ENCODE measurements at regions not wholly inside any gene's neighbourhood (a gene's known extent, or its start where the extent isn't known, plus 50 kb on each side); places are given as distances from the start of the nearest gene placed in this dataset.

DNA sequence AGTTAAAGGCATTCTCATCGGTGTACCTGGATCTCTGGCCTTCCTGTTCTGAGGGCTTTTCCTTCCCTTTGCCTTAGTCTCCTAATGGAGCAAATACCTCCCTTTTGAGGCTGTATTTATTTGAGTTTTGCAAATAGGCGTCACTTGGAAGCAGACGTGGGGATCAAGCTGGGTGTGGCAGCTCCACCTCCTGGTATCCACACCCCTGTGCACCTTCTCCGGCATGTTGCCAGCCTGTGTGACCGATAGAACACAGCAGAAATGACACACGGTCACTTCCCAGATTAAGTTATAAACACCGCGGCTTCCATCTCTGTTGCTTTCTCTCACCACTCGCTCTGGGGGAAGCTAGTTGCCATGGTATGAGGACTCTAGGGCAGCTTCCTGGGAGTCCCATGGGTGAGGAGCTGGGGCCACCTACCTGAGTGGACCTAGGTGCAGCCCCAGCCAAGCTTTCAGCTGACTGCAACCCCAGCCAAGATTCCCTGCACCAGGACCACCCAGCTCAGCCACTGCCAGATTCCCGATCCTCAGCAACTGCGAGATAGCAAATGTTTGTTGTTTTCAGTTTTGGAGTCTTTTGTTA, 214.4 kb upstream of the MVB12B start:
- no peaks in the 10 kb centered on the region for H3K9me3 ChIP-seq
- no peak for ATAC-seq
- intact Hi-C loops (cut with DNase I; ENCODE audit: low total_unique reads) = no loop called here
- no peaks in the 10 kb centered on the region for H3K4me1 ChIP-seq
- TF ChIP-seq, protein P1, sequence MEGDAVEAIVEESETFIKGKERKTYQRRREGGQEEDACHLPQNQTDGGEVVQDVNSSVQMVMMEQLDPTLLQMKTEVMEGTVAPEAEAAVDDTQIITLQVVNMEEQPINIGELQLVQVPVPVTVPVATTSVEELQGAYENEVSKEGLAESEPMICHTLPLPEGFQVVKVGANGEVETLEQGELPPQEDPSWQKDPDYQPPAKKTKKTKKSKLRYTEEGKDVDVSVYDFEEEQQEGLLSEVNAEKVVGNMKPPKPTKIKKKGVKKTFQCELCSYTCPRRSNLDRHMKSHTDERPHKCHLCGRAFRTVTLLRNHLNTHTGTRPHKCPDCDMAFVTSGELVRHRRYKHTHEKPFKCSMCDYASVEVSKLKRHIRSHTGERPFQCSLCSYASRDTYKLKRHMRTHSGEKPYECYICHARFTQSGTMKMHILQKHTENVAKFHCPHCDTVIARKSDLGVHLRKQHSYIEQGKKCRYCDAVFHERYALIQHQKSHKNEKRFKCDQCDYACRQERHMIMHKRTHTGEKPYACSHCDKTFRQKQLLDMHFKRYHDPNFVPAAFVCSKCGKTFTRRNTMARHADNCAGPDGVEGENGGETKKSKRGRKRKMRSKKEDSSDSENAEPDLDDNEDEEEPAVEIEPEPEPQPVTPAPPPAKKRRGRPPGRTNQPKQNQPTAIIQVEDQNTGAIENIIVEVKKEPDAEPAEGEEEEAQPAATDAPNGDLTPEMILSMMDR (IDR thresholded peaks at IDR 0.05 in 4 of 5, conservative IDR thresholded peaks at IDR 0.05 in 1 of 5) = no peak
- TF ChIP-seq POLR2A (IDR thresholded peaks at IDR 0.05) = no peak
- no peak overlapping the region for H3K4me3 ChIP-seq
- no peaks in the 10 kb centered on the region for H3K27me3 ChIP-seq
- H3K36me3 ChIP-seq = no peaks in the 10 kb centered on the region
- in situ Hi-C loops (cut with MboI; ENCODE audit: low sequenced_read_pairs in 4 of 4) = no loop called here
- DNase-seq = no peak
- H3K27ac ChIP-seq = no peak overlapping the region

DNA sequence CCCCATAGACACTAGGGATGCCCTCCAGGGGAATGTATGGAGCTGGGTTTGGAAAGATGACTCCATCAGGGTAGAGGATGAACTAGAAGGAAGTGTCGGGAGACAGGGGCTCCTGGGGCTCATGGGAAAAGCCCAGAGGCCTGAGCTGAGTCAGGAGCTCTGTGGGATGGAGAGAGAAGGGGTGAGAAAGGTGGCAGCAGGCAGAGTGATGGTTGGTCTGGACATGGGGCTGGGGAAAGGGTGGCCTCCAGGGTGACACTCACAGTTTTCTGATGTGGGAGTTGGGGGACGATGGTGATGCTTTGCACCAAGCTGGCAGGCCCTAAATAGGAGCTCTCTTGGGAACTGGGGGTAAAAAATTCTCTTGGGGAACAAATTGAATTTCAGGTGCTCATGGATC, 213.5 kb upstream of the MVB12B start:
- Histone ChIP-seq H3K9me3 (no peaks in the 10 kb centered on the region), H3K27me3 (no peaks in the 10 kb centered on the region), H3K4me3 (no peak overlapping the region), H3K27ac (no peak overlapping the region), H3K36me3 (no peaks in the 10 kb centered on the region), H3K4me1 (no peaks in the 10 kb centered on the region)
- in situ Hi-C loops (cut with MboI; ENCODE audit: low sequenced_read_pairs in 4 of 4) = no loop called here
- no peak for TF ChIP-seq POLR2A (IDR thresholded peaks at IDR 0.05)
- TF ChIP-seq, protein P1 (IDR thresholded peaks at IDR 0.05 in 4 of 5, conservative IDR thresholded peaks at IDR 0.05 in 1 of 5) = no peak
- intact Hi-C loops (cut with DNase I; ENCODE audit: low total_unique reads) = no loop called here
- ATAC-seq = no peak
- no peak for DNase-seq

DNA sequence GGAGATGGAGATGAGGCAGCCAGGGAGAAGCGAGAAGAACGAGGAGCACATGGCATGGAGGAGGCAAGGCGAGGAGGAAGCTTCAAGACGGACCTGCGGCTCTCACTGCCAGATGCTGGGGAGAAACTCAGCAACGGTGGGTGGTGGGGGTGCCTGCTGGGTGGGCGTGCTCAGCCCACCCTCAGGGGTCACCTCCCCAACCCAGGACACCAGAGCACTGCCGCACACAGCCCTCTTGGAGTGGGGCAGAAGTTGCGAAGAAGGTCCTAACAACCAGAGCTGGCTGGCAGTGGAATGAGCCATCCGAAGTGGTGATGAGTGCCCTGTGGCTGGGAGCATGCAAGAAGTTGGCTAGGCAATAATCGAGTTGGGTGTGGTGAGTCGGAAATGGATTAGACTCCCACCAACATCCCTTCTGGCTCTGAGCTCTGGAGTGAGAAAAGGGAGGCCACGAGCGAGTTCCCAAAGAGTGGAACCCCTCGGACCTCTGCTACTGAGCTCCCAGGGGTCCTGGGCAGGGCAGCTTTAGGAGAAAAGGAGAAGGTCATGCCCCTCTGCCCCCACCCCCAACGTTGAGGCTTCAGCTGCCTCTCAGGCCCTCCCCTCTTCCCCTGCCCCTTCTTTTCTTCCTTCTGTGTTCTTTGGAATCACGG, 212.7 kb upstream of the MVB12B start:
- Histone ChIP-seq H3K27ac (no peak overlapping the region), H3K27me3 (no peaks in the 10 kb centered on the region), H3K36me3 (no peaks in the 10 kb centered on the region), H3K9me3 (no peaks in the 10 kb centered on the region), H3K4me3 (no peak overlapping the region), H3K4me1 (no peaks in the 10 kb centered on the region)
- no peak for TF ChIP-seq POLR2A (IDR thresholded peaks at IDR 0.05)
- TF ChIP-seq, protein P1 (IDR thresholded peaks at IDR 0.05 in 4 of 5, conservative IDR thresholded peaks at IDR 0.05 in 1 of 5) = no peak
- in situ Hi-C loops (cut with MboI; ENCODE audit: low sequenced_read_pairs in 4 of 4) (no loop called here), intact Hi-C loops (cut with DNase I; ENCODE audit: low total_unique reads) (no loop called here)
- DNase-seq (no peak), ATAC-seq (no peak)

DNA sequence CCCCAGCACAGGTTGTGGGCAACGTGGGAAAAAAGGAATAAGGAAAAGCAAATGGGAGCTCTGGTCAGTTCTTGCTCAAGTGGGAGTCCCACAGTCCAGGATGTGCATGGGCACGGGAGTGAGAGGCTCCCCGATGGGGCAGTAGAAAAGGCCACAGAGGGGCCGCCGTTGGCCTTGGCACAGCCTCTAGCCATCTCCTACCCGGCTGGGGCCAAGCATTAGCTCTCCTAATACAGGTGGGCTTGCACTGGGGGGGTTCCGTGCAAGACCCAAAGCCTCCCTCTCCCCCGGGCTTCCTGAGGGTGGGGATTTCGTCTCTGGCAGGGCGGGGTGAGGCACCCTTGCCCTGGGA, 212.2 kb upstream of the MVB12B start:
- intact Hi-C loops (cut with DNase I; ENCODE audit: low total_unique reads) (no loop called here), in situ Hi-C loops (cut with MboI; ENCODE audit: low sequenced_read_pairs in 4 of 4) (no loop called here)
- no peaks in the 10 kb centered on the region for H3K27me3 ChIP-seq
- no peaks in the 10 kb centered on the region for H3K36me3 ChIP-seq
- H3K4me3 ChIP-seq = no peak overlapping the region
- DNase-seq (no peak), ATAC-seq (no peak)
- TF ChIP-seq POLR2A (IDR thresholded peaks at IDR 0.05) = no peak
- TF ChIP-seq, protein P1 (IDR thresholded peaks at IDR 0.05 in 4 of 5, conservative IDR thresholded peaks at IDR 0.05 in 1 of 5) = no peak
- no peak overlapping the region for H3K27ac ChIP-seq
- H3K4me1 ChIP-seq = no peaks in the 10 kb centered on the region
- no peaks in the 10 kb centered on the region for H3K9me3 ChIP-seq

Data from gastrocnemius medialis (tissue), 4 donors.